ENCODE measurements at regions not wholly inside any gene's neighbourhood (a gene's known extent, or its start where the extent isn't known, plus 50 kb on each side); places are given as distances from the start of the nearest gene placed in this dataset.

- Histone ChIP-seq H3K4me1 (ENCODE audit: insufficient read depth, low read length) (no peaks in the 10 kb centered on the region), H3K4me2 (ENCODE audit: insufficient read depth, low read length) (no peak overlapping the region), H3K36me3 (ENCODE audit: insufficient read depth, low read length) (no peaks in the 10 kb centered on the region), H2AFZ (ENCODE audit: low read length) (no peak overlapping the region), H3K79me2 (ENCODE audit: insufficient read depth, low read length) (no peaks in the 10 kb centered on the region), H3K27ac (ENCODE audit: low read depth, low read length) (no peak overlapping the region), H3K27me3 (ENCODE audit: insufficient read depth, low read length) (no peaks in the 10 kb centered on the region), H3K4me3 (ENCODE audit: insufficient read depth, low read length) (no peak overlapping the region), H3K9me3 (ENCODE audit: low read depth, low read length) (no peaks in the 10 kb centered on the region), H4K20me1 (ENCODE audit: insufficient read depth, low read length) (no peaks in the 10 kb centered on the region)
- TF ChIP-seq CTCF (IDR thresholded peaks at IDR 0.05; ENCODE audit: extremely low read depth, low read depth, low read length), result no peak
- DNase-seq (ENCODE audit: insufficient read length, low spot score, missing footprints), result no peak
Observed at GRCh38 chr9:12133416-12133815, 559.8 kb upstream of the TYRP1 start.

GRCh38 chr9:12141422-12141821 lies 551.8 kb upstream of the TYRP1 start:
- DNase-seq (ENCODE audit: insufficient read length, low spot score, missing footprints), result no peak
- Histone ChIP-seq H3K79me2 (ENCODE audit: insufficient read depth, low read length) (no peaks in the 10 kb centered on the region), H3K4me1 (ENCODE audit: insufficient read depth, low read length) (no peaks in the 10 kb centered on the region), H2AFZ (ENCODE audit: low read length) (no peak overlapping the region), H4K20me1 (ENCODE audit: insufficient read depth, low read length) (no peaks in the 10 kb centered on the region), H3K4me3 (ENCODE audit: insufficient read depth, low read length) (no peak overlapping the region), H3K36me3 (ENCODE audit: insufficient read depth, low read length) (no peaks in the 10 kb centered on the region), H3K4me2 (ENCODE audit: insufficient read depth, low read length) (no peak overlapping the region), H3K9me3 (ENCODE audit: low read depth, low read length) (peaks cover 5% of the 10 kb centered on the region), H3K27me3 (ENCODE audit: insufficient read depth, low read length) (no peaks in the 10 kb centered on the region), H3K27ac (ENCODE audit: low read depth, low read length) (no peak overlapping the region)
- TF ChIP-seq CTCF (IDR thresholded peaks at IDR 0.05; ENCODE audit: extremely low read depth, low read depth, low read length), result no peak

- no peak for TF ChIP-seq CTCF (IDR thresholded peaks at IDR 0.05; ENCODE audit: extremely low read depth, low read depth, low read length)
- Histone ChIP-seq H3K4me3 (ENCODE audit: insufficient read depth, low read length) (no peak overlapping the region), H3K27ac (ENCODE audit: low read depth, low read length) (no peak overlapping the region), H3K36me3 (ENCODE audit: insufficient read depth, low read length) (no peaks in the 10 kb centered on the region), H3K4me1 (ENCODE audit: insufficient read depth, low read length) (no peaks in the 10 kb centered on the region), H2AFZ (ENCODE audit: low read length) (no peak overlapping the region), H3K9me3 (ENCODE audit: low read depth, low read length) (no peaks in the 10 kb centered on the region), H3K27me3 (ENCODE audit: insufficient read depth, low read length) (no peaks in the 10 kb centered on the region), H3K79me2 (ENCODE audit: insufficient read depth, low read length) (no peaks in the 10 kb centered on the region), H3K4me2 (ENCODE audit: insufficient read depth, low read length) (no peak overlapping the region), H4K20me1 (ENCODE audit: insufficient read depth, low read length) (no peaks in the 10 kb centered on the region)
- no peak for DNase-seq (ENCODE audit: insufficient read length, low spot score, missing footprints)
Observed at GRCh38 chr9:12155401-12156134, 537.6 kb upstream of the TYRP1 start.

- Histone ChIP-seq H3K4me1 (ENCODE audit: insufficient read depth, low read length) (no peaks in the 10 kb centered on the region), H3K79me2 (ENCODE audit: insufficient read depth, low read length) (no peaks in the 10 kb centered on the region), H3K4me3 (ENCODE audit: insufficient read depth, low read length) (no peak overlapping the region), H4K20me1 (ENCODE audit: insufficient read depth, low read length) (no peaks in the 10 kb centered on the region), H2AFZ (ENCODE audit: low read length) (no peak overlapping the region), H3K27me3 (ENCODE audit: insufficient read depth, low read length) (no peaks in the 10 kb centered on the region), H3K27ac (ENCODE audit: low read depth, low read length) (no peak overlapping the region), H3K36me3 (ENCODE audit: insufficient read depth, low read length) (no peaks in the 10 kb centered on the region), H3K4me2 (ENCODE audit: insufficient read depth, low read length) (no peak overlapping the region), H3K9me3 (ENCODE audit: low read depth, low read length) (no peaks in the 10 kb centered on the region)
- no peak for TF ChIP-seq CTCF (IDR thresholded peaks at IDR 0.05; ENCODE audit: extremely low read depth, low read depth, low read length)
- DNase-seq (ENCODE audit: insufficient read length, low spot score, missing footprints), result no peak
Observed at GRCh38 chr9:12162181-12162815, 530.9 kb upstream of the TYRP1 start.

All from osteoblast (primary cell).